Activated CD4-positive, alpha-beta T cell treated with anti-CD3 and anti-CD28 coated beads, Interleukin-2, amount 50 U/mL, for 24 hours (primary cell): ENCODE measurements at regions not wholly inside any gene's neighbourhood (a gene's known extent, or its start where the extent isn't known, plus 50 kb on each side); places are given as distances from the start of the nearest gene placed in this dataset.
"Not testable (repeated sequence)": the region's sequence is repeated elsewhere in the genome, so short reads cannot be mapped to it uniquely, and the experiment has no call there.

Source experiments
- DNase-seq, 2 donors: peaks; one replicate each; pipeline ENCODE4 v3.0.0-alpha.2; 2020; ENCODE audit warnings: low read depth in 1 of 2, low spot score in 1 of 2

- DNase-seq: no peak
Observed at GRCh38 chr3:177881351-177881750, 654.9 kb upstream of the KCNMB2 start.

DNA sequence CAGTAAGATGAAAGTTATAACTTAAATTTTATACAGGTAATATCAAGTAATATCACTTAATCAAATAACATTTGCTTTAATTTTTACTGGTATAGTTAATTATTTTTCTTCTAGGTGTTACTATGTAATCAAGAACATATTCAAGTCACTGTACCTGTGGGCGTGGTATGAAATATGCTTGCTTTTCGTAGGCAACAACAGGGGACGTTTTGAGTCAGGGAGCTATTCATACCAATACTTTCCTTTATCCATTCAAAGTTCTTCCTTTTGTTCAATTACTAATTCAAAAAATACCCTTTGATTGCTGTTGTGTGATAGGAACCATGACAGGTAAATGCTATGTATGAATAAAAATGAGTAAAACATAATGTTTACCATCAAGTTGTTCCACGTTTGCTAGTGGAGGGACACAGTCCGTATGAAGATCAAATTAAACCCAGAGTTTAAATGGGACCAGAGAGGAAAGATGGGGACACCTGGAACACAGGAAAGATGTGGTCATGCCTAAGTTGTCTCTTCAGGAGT lies 654.0 kb upstream of the KCNMB2 start:
- DNase-seq: no peak

- no peak for DNase-seq
Observed at GRCh38 chr3:177883091-177883490, 653.1 kb upstream of the KCNMB2 start.

DNA sequence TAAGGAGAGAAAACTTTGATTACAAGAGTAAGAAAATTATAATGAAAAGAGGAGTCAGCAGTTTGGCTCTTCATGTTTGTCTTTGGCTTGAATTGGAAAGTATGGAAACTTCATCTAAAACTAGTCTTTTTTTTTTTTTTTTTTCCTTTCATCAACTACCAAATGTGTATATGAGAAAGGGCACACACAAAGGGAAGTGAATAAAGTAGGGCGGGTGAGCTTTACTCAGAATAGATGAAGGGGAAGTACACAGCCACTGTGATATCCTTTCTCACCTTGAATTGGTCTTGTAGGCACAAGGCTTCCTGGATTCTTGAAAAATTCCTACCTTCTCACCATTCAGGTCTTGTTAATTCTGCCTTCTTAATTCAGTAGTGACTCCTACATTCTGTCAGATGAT lies 652.3 kb upstream of the KCNMB2 start:
- DNase-seq: no peak

GRCh38 chr3:177885063-177885462 lies 651.2 kb upstream of the KCNMB2 start:
- DNase-seq: no peak

GRCh38 chr3:177886501-177886900 lies 649.7 kb upstream of the KCNMB2 start:
- DNase-seq: no peak

- DNase-seq: no peak
Observed at GRCh38 chr3:177887475-177887874, 648.8 kb upstream of the KCNMB2 start.

GRCh38 chr3:177889161-177889560 lies 647.1 kb upstream of the KCNMB2 start:
- DNase-seq: no peak

GRCh38 chr3:177889652-177890358 lies 646.4 kb upstream of the KCNMB2 start:
- DNase-seq: no peak

- DNase-seq: no peak
Observed at GRCh38 chr3:177890359-177890683, 645.9 kb upstream of the KCNMB2 start.

GRCh38 chr3:177891569-177891968 lies 644.7 kb upstream of the KCNMB2 start:
- DNase-seq: not testable (repeated sequence)

GRCh38 chr3:177893331-177893730 lies 642.9 kb upstream of the KCNMB2 start:
- DNase-seq: no peak

DNA sequence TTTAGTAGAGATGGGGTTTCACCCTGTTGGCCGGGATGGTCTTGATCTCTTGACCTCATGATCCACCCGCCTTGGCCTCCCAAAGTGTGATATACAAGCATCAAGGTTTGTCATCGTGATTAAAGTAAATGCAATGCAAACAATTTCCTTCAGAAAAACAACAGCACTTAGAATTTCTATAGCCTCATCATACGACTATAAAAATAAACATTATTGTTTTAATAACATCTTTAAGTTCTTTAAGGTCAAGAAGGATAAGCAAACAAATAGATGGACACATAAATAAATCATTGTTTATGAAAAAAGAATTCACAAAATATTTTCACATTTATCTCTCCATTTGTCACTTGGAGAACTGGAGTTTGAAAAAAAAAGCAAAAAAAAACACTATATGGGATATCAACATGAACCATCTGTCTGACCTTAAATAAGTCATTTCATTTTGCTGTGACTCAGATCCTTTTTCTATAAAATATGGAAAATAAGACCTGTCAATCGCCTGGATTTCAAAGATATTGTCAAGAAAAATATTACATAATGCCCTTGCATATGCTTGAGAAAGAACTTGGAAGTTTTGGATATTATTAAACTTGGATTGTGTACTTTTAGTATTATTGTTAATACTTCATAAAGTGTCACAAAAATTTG lies 642.0 kb upstream of the KCNMB2 start:
- no peak for DNase-seq

DNA sequence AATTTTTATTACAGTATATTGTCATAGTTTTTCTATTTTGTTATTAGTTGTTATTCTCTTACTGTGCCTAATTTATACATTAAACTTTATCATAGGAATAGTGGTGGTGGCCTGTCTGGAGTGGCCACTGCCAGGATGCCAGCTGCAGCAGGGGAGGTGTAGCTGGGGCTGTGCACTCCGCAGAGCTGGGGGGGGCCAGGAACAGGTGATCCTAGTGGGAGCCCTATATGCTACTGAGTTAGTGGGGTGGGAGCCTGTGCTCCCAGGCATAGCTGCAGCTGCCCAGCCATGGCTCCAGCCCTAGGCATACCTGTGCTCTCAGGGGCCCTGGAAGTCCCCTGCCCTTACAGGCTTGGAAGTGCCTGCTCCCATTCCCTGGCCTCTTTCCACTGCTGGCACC lies 638.1 kb upstream of the KCNMB2 start:
- DNase-seq: no peak

- DNase-seq: no peak
Observed at GRCh38 chr3:177899275-177900067, 636.8 kb upstream of the KCNMB2 start.

GRCh38 chr3:177902876-177903275 lies 633.4 kb upstream of the KCNMB2 start:
- no peak for DNase-seq

DNA sequence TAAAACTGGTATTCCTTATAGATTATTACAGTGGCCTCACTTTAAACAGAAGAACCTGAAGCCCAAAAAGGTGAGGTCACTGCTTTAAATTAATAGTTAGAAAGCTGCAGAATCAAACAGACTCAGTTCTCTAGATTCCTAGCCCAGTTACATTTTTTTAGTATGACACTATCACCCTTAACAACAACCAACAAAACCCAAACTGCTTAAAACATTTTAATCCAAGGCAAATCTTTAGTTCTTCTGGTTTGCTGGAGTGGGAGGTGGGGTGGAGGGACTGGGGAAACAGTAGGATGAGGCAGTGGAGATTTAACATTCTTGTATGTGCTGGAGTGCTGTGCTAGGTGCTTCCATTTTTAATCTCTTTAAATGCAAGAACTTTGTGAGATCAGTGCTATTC lies 631.6 kb upstream of the KCNMB2 start:
- DNase-seq: no peak

GRCh38 chr3:177905173-177906125 lies 630.8 kb upstream of the KCNMB2 start:
- DNase-seq: no peak

DNA sequence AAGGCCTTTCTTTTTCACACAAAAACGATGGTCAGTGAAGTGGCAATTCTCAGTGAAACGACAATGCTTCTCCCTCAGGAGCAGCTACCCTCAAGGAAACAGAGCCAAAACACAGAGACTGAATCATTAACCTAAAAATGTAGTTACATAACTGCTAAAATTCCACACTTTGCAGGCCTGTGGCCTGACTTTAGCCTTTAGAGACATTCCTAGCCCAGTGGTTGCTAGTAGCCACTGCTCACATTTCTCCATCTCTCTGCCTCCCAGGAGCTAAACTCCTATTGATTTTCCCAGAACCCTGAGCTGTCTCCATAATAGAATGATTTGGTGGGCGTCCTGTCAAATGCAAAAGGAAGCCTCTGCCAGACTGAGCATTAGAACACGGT lies 630.1 kb upstream of the KCNMB2 start:
- DNase-seq: no peak

- DNase-seq: no peak
Observed at GRCh38 chr3:177906578-177907229, 629.5 kb upstream of the KCNMB2 start.
